GM19463 (cell line): ENCODE measurements at regions not wholly inside any gene's neighbourhood (a gene's known extent, or its start where the extent isn't known, plus 50 kb on each side); places are given as distances from the start of the nearest gene placed in this dataset.

Experiments
- ATAC-seq: cut with Tn5 transposase; IDR thresholded peaks from one replicate; pipeline ENCODE4 v1.9.1; 2021; ENCODE audit warnings: mild to moderate bottlenecking, moderate library complexity; ENCODE audit not compliant: unreplicated experiment

DNA sequence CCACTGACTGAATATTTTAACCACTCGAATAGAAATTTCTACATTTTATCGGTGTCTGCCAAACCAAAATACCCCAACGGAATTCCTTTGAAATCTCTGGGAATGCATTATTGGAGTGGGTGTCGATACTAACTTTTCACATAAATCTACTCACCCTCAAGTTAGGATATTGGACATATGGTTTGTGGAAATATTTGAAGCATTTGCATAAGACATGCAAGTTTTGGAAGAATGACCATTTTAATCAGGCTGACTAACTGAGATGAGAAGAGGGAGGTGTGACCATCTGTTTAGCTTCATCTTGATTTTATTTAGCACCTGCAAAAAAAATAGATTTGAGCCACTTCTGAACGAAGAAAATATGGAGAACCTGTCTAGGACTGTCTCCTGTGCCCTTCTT is 61.2 kb downstream of the KLF6 start:
- ATAC-seq: no peak

DNA sequence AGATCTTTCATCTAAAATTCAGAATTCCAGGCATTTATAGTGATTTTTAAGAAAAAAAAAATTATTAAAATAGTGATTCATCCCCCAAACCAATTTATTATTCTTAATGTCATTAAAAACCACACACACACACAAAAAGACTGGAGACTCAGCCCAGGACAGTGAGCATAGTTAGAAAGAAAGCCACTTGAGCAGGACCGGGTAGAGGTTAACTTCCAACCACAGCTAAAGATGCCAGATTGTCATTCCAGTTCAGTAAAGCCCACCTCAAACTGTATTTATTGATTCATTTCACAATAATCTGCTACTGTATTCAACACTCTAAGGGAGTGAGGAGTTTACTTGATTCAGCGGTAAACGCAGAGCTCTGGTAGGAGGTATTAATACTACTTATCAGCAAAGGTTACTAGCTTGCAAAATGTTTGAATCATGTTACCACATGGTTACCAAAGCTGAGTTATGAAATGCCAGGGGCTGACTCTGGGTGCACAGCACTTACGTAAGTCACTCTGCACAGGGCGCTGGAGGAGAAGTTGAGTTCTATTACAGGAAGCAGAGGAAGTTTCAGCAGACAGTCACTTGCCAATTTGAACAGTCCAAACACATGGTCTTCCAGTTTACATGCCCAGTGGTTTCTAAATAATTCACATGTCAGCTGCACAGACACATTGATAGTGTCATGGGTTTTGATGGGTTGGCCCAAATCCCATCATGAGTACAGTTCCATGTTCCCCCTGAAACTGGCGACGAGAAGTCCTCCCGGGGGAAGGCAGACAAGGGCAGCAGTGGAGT is 64.6 kb downstream of the KLF6 start:
- no peak for ATAC-seq

DNA sequence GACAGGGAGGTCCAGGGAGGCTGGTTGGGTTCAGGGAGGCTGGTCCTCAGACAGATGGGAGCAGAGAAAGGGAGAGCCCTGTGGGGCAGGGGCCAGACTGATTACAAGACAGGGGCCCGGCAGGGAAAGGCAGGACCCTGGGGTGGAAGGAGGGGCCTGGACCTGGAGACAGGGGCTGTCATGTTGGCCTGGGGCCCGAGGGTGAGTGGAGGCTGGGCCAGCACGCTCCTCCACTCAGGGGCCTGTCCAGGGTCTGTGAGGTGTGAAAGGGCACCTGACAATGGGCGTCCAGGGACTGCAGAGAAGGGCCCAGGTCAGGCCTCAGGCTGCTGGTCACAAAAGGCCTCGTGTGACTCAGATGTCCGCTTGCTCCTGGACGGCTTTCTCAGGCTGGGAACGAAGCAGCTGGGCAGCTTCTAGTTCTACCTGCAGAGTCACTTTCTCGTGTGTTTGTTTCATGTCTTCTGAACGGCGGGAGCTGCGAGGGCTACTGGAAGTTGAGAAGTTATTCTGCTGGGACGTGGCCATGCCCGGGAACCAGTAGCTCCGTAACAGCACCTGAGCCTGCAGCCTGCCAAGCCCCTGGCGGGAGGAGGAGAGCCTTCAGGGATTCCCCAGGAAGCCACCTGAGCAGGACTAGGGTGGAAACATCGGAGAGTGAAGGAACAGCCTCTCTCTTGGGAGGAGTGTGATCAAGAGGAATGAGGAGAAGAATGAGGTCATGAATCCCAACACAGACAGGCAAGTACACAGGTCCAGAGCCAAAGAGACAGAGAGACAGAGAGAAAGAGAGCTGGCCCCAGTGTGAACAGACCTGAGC is 65.8 kb downstream of the KLF6 start:
- ATAC-seq: no peak

DNA sequence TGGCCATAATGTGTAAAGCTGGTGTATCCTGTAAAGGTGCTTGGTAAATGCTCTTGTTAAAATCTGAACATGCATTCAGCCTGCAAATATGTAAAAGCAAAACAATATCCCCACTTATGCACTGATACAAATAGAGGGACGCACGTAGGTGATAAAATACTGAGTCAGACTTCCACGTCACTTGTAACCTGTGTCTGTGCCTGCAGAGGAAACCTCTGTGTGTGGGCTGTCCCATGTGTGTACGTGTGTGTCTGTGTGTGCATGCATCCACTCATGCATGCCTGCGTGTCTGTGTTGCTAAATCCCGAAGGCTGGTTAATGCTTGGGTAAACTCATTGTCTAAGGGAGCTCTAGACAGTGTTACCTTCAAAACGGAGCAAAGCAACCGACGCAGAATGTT is 68.9 kb downstream of the KLF6 start:
- ATAC-seq: no peak

DNA sequence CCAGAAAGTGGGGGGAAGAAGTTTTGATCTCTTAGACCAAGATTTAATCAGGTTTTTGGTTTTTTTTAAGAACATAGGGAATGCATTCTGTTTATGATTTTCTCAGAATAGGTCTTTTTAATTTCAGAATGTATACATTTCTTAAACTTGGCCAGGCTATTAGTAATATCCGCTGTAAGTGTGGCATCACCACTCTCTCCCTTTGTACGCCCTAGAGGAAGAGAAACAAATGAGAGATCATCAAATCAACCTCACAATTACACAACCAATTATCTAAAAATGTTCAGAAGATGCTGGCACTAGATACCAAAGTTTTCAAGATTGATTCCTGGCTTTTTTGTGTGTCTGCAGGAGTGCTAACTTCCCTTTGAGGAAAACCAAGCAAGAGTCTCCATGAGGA is 70.0 kb downstream of the KLF6 start:
- ATAC-seq: no peak

DNA sequence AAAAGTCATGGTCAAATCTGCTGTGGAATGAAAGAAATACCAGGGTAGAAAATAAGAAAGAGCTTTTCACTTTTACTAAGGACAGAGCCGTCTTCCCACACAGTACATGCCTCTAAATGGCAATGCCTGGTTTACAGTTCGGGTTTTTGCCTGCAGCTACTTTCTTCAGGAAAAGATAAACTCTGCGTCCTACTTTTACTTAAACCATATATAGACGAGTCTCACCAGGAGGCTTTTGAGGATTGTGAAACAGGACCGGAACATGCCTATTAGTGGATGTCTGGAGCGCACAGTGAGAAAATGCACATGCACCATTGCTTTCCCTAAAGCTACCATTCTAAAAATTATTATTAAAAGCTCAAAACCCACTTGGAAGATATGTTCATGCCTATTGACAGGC is 70.5 kb downstream of the KLF6 start:
- ATAC-seq: no peak

DNA sequence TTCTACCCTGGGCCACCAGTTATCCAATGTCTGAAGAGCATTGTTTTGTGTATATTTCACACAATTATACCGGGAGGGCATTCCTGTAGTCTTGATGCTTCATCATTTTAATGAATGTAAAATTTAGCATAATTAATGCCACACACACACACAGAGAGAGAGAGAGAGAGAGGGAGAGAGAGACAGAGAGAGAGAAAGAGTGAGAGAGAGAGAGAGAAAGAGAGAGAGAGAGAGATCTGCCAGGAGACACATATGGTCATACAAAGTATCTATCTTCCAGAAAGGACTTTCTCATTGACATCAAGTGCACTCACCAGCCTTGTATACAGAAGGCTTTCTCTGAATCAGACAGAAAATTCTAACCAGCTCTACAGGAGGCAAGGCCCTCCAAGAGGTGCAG is 72.3 kb downstream of the KLF6 start:
- no peak for ATAC-seq

DNA sequence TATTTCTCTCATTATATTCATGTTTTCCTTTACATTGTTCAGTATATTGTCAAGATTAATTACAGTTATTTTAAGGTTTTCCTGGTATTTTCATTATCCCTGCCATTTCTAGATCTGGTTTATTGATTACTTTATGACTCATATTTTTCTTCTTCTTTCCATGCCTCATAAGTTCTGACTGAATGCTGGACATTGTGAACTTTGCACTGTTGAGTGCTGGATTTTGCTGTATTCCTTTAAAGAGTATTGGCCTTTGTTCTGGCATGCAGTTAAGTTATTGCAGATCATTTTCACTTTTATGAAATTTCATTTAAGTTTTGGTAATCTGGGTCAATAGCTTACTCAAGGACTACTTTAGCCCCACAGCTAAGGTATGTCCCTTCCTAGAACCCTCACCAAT is 73.1 kb downstream of the KLF6 start:
- no peak for ATAC-seq

DNA sequence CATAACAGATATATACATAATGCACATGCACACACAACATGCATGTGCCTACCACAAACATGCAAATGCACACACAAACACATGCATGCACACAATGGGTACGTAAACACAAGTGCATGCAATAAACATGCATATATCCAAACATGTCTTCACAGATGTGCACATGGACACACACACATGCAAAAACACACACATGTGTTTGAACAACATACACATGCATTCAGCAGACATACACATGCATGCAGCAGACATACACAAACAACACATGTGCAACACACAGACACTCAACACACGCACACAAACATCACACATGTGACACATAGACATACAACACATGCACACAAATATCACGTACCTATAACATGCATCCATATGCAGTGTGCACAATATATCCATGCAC is 74.2 kb downstream of the KLF6 start:
- no peak for ATAC-seq

DNA sequence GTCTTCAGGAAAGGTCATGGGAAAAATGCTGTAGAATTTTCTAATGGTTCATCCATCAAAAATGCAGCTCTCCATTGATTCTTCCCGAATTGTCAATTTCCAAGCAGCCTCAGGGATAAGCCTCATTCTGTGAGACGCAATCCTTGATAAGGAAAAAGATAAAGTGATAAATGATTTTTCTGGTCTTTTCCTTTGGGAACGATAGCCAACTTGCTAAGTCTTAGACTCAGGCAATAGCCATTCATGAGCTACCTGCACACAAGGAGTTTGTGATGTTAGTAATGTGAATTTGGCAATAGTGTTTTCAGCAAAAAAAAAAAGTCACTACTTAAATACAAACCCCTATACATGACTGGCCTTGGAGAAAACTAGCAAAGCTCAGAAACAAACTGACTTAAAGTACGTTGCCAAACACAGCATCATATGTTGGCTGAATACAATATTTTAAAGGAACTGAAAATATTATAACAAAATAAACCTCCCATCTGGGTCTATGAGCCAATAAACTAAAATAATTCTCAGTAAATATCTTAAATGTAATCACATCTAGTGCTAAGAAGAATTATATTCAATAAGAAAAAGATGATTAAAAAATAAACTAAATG is 75.5 kb downstream of the KLF6 start:
- no peak for ATAC-seq

DNA sequence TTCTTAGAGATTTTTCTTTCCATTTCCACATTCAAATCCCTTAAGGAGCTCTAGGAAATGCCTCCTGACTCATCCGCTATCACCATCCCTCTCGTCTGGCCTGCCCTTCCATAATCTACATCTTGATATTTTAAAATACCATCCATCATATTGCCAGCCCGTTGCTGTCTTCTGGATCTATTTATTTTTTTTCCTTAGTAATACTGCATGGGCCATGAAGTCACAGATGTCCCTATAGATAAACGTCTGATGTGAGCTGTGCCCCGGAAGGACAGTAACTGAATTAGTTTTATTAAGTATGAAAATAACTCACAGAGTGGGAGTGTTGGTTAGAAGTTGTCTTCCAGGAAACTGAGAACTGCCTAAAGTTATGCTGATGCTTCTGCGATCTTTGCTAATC is 76.2 kb downstream of the KLF6 start:
- ATAC-seq: no peak

DNA sequence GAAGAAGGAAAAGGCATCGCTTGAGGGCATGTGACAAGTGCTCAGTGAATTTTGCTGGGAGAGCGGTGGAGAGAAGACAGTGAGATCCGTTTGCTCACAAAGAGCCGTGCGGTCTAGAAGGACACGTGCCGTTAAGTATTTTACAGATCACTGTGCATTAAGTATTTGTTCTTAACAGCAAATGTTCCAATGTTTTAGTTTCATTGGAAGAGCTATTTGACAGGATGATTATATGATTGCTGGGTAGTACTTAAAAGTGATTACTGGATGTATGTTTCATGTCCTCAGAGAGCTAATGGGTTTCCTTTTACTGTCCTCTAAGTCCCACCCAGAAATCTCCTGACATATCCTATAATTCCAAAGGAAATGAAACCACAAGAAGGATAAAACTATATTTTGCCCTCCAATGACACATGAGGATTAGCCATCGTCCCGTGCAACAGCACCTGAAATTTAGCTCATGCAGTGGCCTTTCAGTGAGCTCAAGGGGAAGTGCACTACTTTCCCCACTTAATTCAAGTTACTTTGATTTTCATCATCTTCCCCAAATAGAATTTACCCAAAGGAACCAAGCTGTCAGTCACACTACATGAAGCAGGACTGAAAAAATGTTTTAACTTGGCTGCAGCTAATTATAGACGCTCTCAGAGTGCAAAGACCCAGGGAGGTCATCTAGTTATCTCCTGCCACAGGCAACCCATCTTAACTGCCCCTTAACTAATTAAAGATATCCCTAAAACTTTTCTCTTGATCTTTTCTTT is 80.3 kb downstream of the KLF6 start:
- ATAC-seq: no peak

DNA sequence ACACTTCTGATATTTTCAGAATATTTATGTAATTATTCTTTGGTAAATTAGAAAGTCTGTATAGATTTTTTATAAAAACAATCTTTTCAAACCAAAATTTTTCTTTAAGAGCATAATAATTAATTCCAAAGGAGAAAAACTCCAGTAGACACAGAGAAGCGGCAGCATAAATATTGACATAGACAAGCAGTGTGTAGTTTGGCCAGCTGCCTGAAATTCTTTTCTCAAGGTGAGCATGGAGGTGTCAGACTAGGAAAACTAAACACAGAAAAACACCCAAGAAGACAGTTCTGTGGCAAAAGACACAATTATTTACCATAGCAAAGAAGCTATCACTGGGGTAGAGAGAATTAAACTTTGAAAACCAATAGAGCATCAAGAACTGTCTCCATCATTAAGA is 82.4 kb downstream of the KLF6 start:
- no peak for ATAC-seq

DNA sequence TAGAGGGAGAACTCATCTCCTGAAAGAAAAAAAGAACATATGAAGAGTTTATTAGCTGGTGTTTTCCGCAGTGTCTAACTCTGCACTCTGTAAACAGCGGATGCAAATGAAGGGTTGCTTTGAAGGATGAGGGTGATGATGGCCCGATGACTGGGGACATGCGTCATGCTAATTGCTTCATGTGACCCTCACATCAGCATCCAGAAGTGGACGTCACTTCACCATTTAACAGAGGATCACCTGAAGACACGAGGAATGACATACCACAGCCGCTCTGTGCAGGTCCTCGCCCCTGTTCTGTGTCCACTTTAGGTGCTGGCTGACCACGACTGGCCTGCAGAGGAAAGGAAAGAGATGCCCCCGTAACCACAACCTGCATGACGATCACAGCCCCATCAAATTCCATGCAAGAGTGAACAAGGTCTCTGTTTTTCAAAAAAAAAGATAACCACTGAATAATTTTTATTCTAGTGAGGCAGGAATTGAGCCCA is 82.9 kb downstream of the KLF6 start:
- ATAC-seq: no peak

DNA sequence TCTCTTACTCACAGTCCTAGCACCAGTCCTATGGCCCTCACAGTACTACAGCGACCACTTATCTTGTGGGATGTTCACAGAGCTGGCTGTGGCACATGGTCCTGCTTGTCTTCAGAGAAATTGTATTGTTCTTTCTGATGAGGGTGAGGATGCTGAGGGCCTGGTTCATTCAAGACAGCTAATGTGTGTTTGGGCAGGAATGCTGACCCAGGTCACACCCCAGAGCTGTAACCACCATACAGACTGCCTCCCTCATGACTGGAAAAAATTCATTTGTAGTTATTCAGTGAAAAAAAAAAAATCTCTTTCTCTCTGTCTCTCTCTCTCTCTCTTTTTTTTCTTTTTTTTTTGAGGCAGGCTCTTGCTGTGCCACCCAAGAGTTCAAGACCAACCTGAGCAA is 83.5 kb downstream of the KLF6 start:
- ATAC-seq: no peak

DNA sequence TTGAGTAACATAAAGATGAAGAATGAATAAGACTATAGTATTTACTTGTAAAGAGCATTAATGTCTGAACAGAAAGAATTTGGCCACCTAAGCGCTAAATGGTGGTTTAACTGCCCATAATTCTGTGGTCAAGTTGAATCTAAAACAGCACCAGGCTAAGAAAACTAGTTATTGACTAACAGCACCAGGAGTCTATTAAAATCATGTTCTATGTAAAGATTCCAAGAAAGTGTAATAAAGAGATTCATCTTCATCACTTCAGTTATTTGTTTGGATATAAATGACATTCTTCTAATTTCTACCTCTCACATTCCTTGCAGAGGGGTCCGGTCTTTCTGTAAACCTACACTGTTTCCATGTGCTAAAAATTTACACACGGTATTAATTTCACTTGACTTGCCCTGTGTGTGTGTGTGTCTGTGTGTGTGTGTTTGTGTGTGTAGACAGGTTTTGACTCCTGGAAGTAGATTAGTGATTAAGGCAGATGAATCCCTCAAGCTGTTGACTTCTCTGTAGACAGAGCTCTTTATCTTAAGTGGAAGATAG is 84.4 kb downstream of the KLF6 start:
- ATAC-seq: no peak

DNA sequence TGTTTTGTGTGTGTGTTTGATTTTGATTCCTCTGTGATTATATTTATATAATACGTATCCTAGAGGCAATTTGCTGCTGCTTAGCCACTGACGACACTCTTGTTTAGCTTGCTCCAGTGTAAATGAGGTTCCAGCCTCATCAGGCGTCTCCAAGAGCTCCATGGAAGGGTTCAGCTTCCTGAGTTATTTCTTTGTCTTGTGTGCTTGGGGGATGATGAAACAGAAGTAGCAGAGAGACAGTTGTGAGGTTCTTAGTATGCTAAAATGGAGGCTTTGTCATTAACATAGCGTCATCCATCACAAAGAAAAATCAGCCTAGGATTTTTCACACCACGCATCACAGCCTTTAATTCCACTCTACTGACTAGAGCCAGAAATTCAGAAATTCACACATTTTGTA is 85.1 kb downstream of the KLF6 start:
- ATAC-seq: no peak

DNA sequence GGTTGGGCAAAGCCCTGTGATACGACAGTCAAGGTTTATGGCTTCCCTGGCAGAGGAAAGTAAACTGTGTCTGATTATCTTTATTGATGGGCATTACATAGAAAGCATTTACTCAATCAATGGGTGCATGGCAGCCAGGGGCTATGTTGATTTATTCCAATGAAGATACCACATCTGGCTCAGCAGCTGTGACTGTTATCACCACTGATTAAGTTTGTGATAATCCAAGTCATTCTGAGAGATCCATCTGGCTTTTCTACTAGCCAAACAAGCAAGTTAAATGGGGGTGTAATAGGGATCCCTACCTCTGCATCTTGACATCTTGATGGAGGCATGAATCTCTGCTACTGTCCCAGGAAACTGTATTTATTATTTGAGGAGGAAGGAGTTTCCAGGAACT is 86.7 kb downstream of the KLF6 start:
- ATAC-seq: no peak

DNA sequence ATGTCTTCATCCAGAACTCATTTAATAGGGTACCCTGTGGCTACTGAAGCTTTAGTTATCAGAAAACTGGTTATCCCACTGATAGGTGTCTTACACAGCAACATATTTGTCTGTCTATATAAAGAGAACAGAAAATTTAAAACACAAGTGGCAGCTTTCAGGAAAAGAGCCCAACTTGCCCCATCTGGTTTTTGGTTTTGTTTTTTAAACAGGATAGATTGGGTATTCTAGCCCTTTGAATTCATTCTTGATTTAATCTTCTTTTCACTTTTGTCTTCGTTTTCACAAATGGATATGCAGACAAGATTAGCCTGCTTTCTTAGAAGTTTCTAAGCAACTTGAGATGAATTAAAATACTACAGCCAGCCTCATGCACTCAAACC is 91.3 kb downstream of the KLF6 start:
- no peak for ATAC-seq

DNA sequence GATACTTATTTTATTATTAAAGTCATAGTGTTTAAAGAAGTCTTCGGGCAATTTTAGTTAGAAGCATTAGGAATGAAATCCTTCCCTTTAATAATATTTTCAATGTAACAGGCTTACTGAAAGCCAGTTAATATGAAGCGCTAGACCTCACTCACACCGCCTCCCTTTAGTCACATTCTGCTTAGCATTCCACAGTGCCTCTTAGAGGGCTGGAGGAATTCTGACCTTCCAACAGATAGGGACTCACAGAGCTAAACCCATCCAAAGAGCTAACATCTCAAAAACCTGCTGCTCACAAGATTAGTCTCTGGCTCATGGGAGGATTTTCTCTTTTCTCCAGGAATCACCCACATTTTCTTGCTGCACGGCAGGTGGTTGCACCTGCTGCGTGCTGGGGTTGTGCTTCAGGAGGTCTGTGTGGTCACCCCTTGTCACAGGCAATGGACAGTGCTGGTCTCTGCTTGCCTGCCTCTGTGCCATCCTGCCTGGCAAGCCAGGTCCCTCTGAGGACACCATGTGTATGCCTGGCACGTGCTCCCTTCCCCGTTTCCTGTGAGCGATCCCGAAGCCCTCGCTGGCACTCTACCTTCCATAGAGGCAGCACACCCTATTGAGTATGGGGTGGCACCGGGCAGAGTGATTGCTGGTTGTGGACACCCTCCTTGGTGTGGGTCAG is 91.8 kb downstream of the KLF6 start:
- no peak for ATAC-seq
